ENCODE measurements at regions not wholly inside any gene's neighbourhood (a gene's known extent, or its start where the extent isn't known, plus 50 kb on each side); places are given as distances from the start of the nearest gene placed in this dataset.

GRCh38 chr10:24147321-24147720 is 61.6 kb upstream of the KIAA1217 start:
- Mint-ChIP-seq H3K27ac (no peak overlapping the region), H3K4me3 (no peak overlapping the region), H3K36me3 (ENCODE audit: low read depth) (no peaks in the 10 kb centered on the region), H3K27me3 (ENCODE audit: low read depth) (no peaks in the 10 kb centered on the region), H3K4me1 (ENCODE audit: low read depth) (no peaks in the 10 kb centered on the region), H3K9me3 (ENCODE audit: insufficient read depth) (no peaks in the 10 kb centered on the region)
- ATAC-seq (no peak), DNase-seq (no peak)
- ChIA-PET POLR2A (no interaction called here), CTCF (no interaction called here)

- ChIA-PET POLR2A (no interaction called here), CTCF (no interaction called here)
- H3K27ac Mint-ChIP-seq: no peak overlapping the region
- no peak for DNase-seq
- H3K4me3 Mint-ChIP-seq: no peak overlapping the region
- H3K36me3 Mint-ChIP-seq (ENCODE audit: low read depth): no peaks in the 10 kb centered on the region
- no peak for ATAC-seq
- H3K27me3 Mint-ChIP-seq (ENCODE audit: low read depth): no peaks in the 10 kb centered on the region
- H3K9me3 Mint-ChIP-seq (ENCODE audit: insufficient read depth): no peaks in the 10 kb centered on the region
- H3K4me1 Mint-ChIP-seq (ENCODE audit: low read depth): no peaks in the 10 kb centered on the region
These were observed 59.3 kb upstream of the KIAA1217 start for GRCh38 chr10:24149640-24150039.

- H3K4me1 Mint-ChIP-seq (ENCODE audit: low read depth): no peaks in the 10 kb centered on the region
- no peaks in the 10 kb centered on the region for H3K36me3 Mint-ChIP-seq (ENCODE audit: low read depth)
- no peak for DNase-seq
- H3K27me3 Mint-ChIP-seq (ENCODE audit: low read depth): no peaks in the 10 kb centered on the region
- H3K9me3 Mint-ChIP-seq (ENCODE audit: insufficient read depth): no peaks in the 10 kb centered on the region
- no peak for ATAC-seq
- ChIA-PET POLR2A (no interaction called here), CTCF (no interaction called here)
- no peak overlapping the region for H3K27ac Mint-ChIP-seq
- no peak overlapping the region for H3K4me3 Mint-ChIP-seq
These were observed 58.1 kb upstream of the KIAA1217 start for GRCh38 chr10:24150853-24151252.

GRCh38 chr10:24152270-24152669 is 56.7 kb upstream of the KIAA1217 start:
- ChIA-PET CTCF (no interaction called here), POLR2A (no interaction called here)
- no peak for DNase-seq
- H3K4me1 Mint-ChIP-seq (ENCODE audit: low read depth): no peaks in the 10 kb centered on the region
- peaks cover 1% of the 10 kb centered on the region for H3K9me3 Mint-ChIP-seq (ENCODE audit: insufficient read depth)
- no peak overlapping the region for H3K4me3 Mint-ChIP-seq
- H3K27ac Mint-ChIP-seq: no peak overlapping the region
- ATAC-seq: no peak
- H3K27me3 Mint-ChIP-seq (ENCODE audit: low read depth): no peaks in the 10 kb centered on the region
- no peaks in the 10 kb centered on the region for H3K36me3 Mint-ChIP-seq (ENCODE audit: low read depth)

GRCh38 chr10:24153031-24153430 is 55.9 kb upstream of the KIAA1217 start:
- ChIA-PET CTCF (no interaction called here), POLR2A (no interaction called here)
- Mint-ChIP-seq H3K27me3 (ENCODE audit: low read depth) (no peaks in the 10 kb centered on the region), H3K9me3 (ENCODE audit: insufficient read depth) (peaks cover 7% of the 10 kb centered on the region), H3K4me1 (ENCODE audit: low read depth) (no peaks in the 10 kb centered on the region), H3K4me3 (no peak overlapping the region), H3K27ac (no peak overlapping the region), H3K36me3 (ENCODE audit: low read depth) (no peaks in the 10 kb centered on the region)
- DNase-seq (no peak), ATAC-seq (no peak)

GRCh38 chr10:24153537-24153936 is 55.4 kb upstream of the KIAA1217 start:
- no peak for ATAC-seq
- Mint-ChIP-seq H3K4me3 (no peak overlapping the region), H3K27me3 (ENCODE audit: low read depth) (no peaks in the 10 kb centered on the region), H3K9me3 (ENCODE audit: insufficient read depth) (peaks cover 11% of the 10 kb centered on the region), H3K27ac (no peak overlapping the region), H3K4me1 (ENCODE audit: low read depth) (no peaks in the 10 kb centered on the region), H3K36me3 (ENCODE audit: low read depth) (no peaks in the 10 kb centered on the region)
- ChIA-PET CTCF (no interaction called here), POLR2A (no interaction called here)
- DNase-seq: no peak

- Mint-ChIP-seq H3K27ac (no peak overlapping the region), H3K4me1 (ENCODE audit: low read depth) (no peaks in the 10 kb centered on the region), H3K27me3 (ENCODE audit: low read depth) (no peaks in the 10 kb centered on the region), H3K4me3 (no peak overlapping the region), H3K36me3 (ENCODE audit: low read depth) (no peaks in the 10 kb centered on the region), H3K9me3 (ENCODE audit: insufficient read depth) (peaks cover 11% of the 10 kb centered on the region)
- no peak for DNase-seq
- POLR2A ChIA-PET: no interaction called here
- CTCF ChIA-PET: no interaction called here
- ATAC-seq: no peak
These were observed 52.3 kb upstream of the KIAA1217 start for GRCh38 chr10:24156686-24157085.

- no peak for ATAC-seq
- H3K9me3 Mint-ChIP-seq (ENCODE audit: insufficient read depth): peaks cover 11% of the 10 kb centered on the region
- no peak for DNase-seq
- no peak overlapping the region for H3K4me3 Mint-ChIP-seq
- ChIA-PET CTCF (no interaction called here), POLR2A (no interaction called here)
- H3K4me1 Mint-ChIP-seq (ENCODE audit: low read depth): no peaks in the 10 kb centered on the region
- no peaks in the 10 kb centered on the region for H3K27me3 Mint-ChIP-seq (ENCODE audit: low read depth)
- no peak overlapping the region for H3K27ac Mint-ChIP-seq
- no peaks in the 10 kb centered on the region for H3K36me3 Mint-ChIP-seq (ENCODE audit: low read depth)
These were observed 51.4 kb upstream of the KIAA1217 start for GRCh38 chr10:24157567-24157966.
